Left lung (tissue), 4 donors: ENCODE measurements at regions not wholly inside any gene's neighbourhood (a gene's known extent, or its start where the extent isn't known, plus 50 kb on each side); places are given as distances from the start of the nearest gene placed in this dataset.

ENCODE experiments used
- ATAC-seq: fragments of 200-7000 bp; cut with Tn5 transposase; one replicate; pipeline ENCODE4 v1.9.1; 2020; ENCODE audit warnings: moderate library complexity
- DNase-seq, 4 donors: peaks; one replicate each; pipeline ENCODE4 v3.0.0-alpha.2; 2013 to 2020
- H3K27ac ChIP-seq, 2 donors: fragments of 200-600 bp; sonication (generic) in 1 of 2; one replicate each; pipeline versions ENCODE4 v1.5.0 to v1.8.0; 2020 to 2021
- H3K27me3 ChIP-seq, 2 donors: fragments of 200-600 bp; sonication (generic) in 1 of 2; one replicate each; pipeline versions ENCODE4 v1.5.0 to v1.8.0; 2020 to 2021
- H3K36me3 ChIP-seq, 2 donors: fragments of 200-600 bp; sonication (generic) in 1 of 2; one replicate each; pipeline versions ENCODE4 v1.5.0 to v1.8.0; 2020 to 2021
- H3K4me1 ChIP-seq, 2 donors: fragments of 200-600 bp; one replicate each; pipeline ENCODE4 v1.8.0; 2021
- H3K4me3 ChIP-seq, 2 donors: fragments of 200-600 bp; sonication (generic) in 1 of 2; one replicate each; pipeline versions ENCODE4 v1.5.0 to v1.8.0; 2020 to 2021; ENCODE audit warnings: mild to moderate bottlenecking in 1 of 2
- H3K9me3 ChIP-seq, 2 donors: fragments of 200-600 bp; sonication (generic) in 1 of 2; one replicate each; pipeline versions ENCODE4 v1.5.0 to v1.8.0; 2020 to 2021
- CTCF ChIP-seq, 2 donors: fragments of 200-600 bp; sonication (generic) in 1 of 2; IDR thresholded peaks; one replicate each; pipeline versions ENCODE4 v1.5.0 to v1.8.0; 2021; ENCODE audit warnings: antibody characterized with exemption in 2 of 2
- intact Hi-C, 2 donors: fragments of 100-400 bp; cut with DNase I; formaldehyde crosslinking; loops; one replicate each; pipeline versions ENCODE4 v1.11.2 to v1.14.2; 2022
- donor health status: DM: no; HTN: yes; CAD: no.
- donor health status: DM: no; HTN: no; CAD: no.

DNA sequence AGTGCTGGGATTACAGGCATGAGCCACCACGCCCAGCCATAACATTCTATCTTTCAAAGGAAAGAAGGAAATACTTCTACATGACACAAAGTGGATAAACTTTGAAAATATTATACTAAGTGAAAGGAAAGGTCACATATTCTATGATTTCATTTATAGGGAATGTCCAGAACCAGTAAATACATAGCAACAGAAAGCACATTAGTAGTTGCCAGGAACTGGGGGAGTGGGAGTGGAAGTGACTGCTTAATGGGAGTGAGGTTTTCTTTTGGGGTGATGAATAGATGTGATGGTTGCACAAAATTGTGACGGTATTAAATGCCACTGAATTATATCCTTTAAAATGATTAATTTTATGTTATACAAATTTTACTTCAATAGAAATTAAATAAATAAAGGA lies 95.7 kb upstream of the IL15 start:
- ATAC-seq (no peak), DNase-seq (no peak)
- H3K36me3 ChIP-seq: no peaks in the 10 kb centered on the region
- H3K27me3 ChIP-seq: no peaks in the 10 kb centered on the region
- H3K27ac ChIP-seq: no peak overlapping the region
- peaks cover 2 to 25% of the 10 kb centered on the region in 2 donors for H3K9me3 ChIP-seq
- no peak overlapping the region for H3K4me3 ChIP-seq
- intact Hi-C loops: no loop called here
- TF ChIP-seq CTCF (IDR thresholded peaks at IDR 0.05): no peak
- no peaks in the 10 kb centered on the region for H3K4me1 ChIP-seq

GRCh38 chr4:141541851-141542250 lies 94.5 kb upstream of the IL15 start:
- DNase-seq (no peak), ATAC-seq (no peak)
- peaks cover 2 to 18% of the 10 kb centered on the region in 2 donors for H3K9me3 ChIP-seq
- no peak overlapping the region for H3K27ac ChIP-seq
- no peaks in the 10 kb centered on the region for H3K36me3 ChIP-seq
- intact Hi-C loops: no loop called here
- TF ChIP-seq CTCF (IDR thresholded peaks at IDR 0.05): no peak
- H3K4me1 ChIP-seq: no peaks in the 10 kb centered on the region
- H3K27me3 ChIP-seq: no peaks in the 10 kb centered on the region
- no peak overlapping the region for H3K4me3 ChIP-seq

DNA sequence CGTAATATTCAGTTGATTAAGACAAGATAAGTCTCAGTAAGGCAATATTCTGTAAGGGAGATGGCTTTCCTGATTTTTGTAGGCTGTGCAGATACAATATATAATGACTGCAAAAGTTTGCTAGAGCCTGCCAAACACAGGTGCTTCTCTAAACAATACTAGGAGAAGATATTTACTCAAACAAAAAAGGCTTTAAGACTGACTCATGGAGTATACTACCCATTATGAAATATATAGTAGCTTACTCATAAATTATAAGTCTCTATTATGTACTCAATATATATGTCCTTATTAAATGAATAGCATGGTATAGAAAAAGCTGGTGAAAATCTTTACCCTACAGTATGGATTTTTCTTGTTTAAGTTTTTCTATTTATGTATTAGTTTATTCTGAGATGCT lies 93.2 kb upstream of the IL15 start:
- ATAC-seq: no peak
- Histone ChIP-seq H3K36me3 (no peaks in the 10 kb centered on the region), H3K4me3 (no peak overlapping the region), H3K4me1 (no peaks in the 10 kb centered on the region), H3K27ac (no peak overlapping the region), H3K27me3 (no peaks in the 10 kb centered on the region), H3K9me3 (peaks cover 0 to 7% of the 10 kb centered on the region in 2 donors)
- DNase-seq: no peak
- intact Hi-C loops: no loop called here
- TF ChIP-seq CTCF (IDR thresholded peaks at IDR 0.05): no peak

- intact Hi-C loops: no loop called here
- DNase-seq: no peak
- Histone ChIP-seq H3K4me3 (no peak overlapping the region), H3K36me3 (no peaks in the 10 kb centered on the region), H3K4me1 (no peaks in the 10 kb centered on the region), H3K27me3 (no peaks in the 10 kb centered on the region), H3K9me3 (peaks cover 0 to 2% of the 10 kb centered on the region in 2 donors), H3K27ac (no peak overlapping the region)
- ATAC-seq: no peak
- no peak for TF ChIP-seq CTCF (IDR thresholded peaks at IDR 0.05)
Measured at GRCh38 chr4:141543706-141544105, 92.7 kb upstream of the IL15 start.

DNA sequence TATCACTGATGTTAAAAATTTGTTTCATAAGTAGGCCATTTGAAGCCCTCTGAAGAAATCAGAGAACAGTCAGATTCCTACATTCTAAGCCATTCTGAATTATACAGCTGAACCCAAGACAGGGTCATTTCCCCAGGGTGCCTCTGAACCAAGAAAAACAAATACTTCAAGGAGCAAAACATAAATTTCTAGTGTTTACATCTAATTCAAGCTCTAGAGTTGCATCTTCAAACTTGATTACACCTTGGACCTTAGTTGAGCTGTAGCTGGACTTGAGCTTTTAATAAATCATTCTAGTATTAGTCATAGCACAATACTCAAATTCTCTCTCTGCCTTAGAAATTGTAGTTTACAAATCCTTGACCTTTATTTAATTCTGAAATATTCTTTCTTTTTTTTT lies 87.6 kb upstream of the IL15 start:
- Histone ChIP-seq H3K27ac (no peak overlapping the region), H3K27me3 (no peaks in the 10 kb centered on the region), H3K9me3 (peaks cover 0 to 3% of the 10 kb centered on the region in 2 donors), H3K36me3 (no peaks in the 10 kb centered on the region), H3K4me3 (no peak overlapping the region), H3K4me1 (no peaks in the 10 kb centered on the region)
- no peak for TF ChIP-seq CTCF (IDR thresholded peaks at IDR 0.05)
- intact Hi-C loops: no loop called here
- no peak for ATAC-seq
- no peak for DNase-seq
